ENCODE measurements at regions not wholly inside any gene's neighbourhood (a gene's known extent, or its start where the extent isn't known, plus 50 kb on each side); places are given as distances from the start of the nearest gene placed in this dataset.

GRCh38 chr6:54535568-54535967 lies 227.3 kb downstream of the TINAG start:
- TF ChIP-seq CTCF (IDR thresholded peaks at IDR 0.05) = no peak
- TF ChIP-seq ZFX (IDR thresholded peaks at IDR 0.05; ENCODE audit: borderline replicate concordance) = no peak

Data from 22Rv1 (cell line).